ENCODE measurements at regions not wholly inside any gene's neighbourhood (a gene's known extent, or its start where the extent isn't known, plus 50 kb on each side); places are given as distances from the start of the nearest gene placed in this dataset.

GRCh38 chr3:168616915-168617314 is 521.2 kb upstream of the GOLIM4 start:
- no peak overlapping the region for H2AFZ ChIP-seq
- TF ChIP-seq EZH2 (IDR thresholded peaks at IDR 0.05; ENCODE audit: low read depth) (no peak), CTCF (conservative IDR thresholded peaks at IDR 0.05) (no peak)
- no peaks in the 10 kb centered on the region for H3K4me1 ChIP-seq (replicated peaks; ENCODE audit: insufficient read depth)
- H3K4me2 ChIP-seq, result no peak overlapping the region
- BruUV-seq (replicated peaks), result no TSS peak
- no peak overlapping the region for H3K4me3 ChIP-seq
- POLR2A ChIA-PET (ENCODE audit: unreplicated experiment), result no interaction called here
- H3K9me2 ChIP-seq (ENCODE audit: insufficient read depth), result no peaks in the 10 kb centered on the region
- no peaks in the 10 kb centered on the region for H3K36me3 ChIP-seq (ENCODE audit: low read depth)
- H3K79me2 ChIP-seq (ENCODE audit: low read depth), result no peaks in the 10 kb centered on the region
- no peaks in the 10 kb centered on the region for H4K20me1 ChIP-seq (ENCODE audit: insufficient read depth)
- no peaks in the 10 kb centered on the region for H3K27me3 ChIP-seq (ENCODE audit: insufficient read depth, low read depth)
- DNase-seq, result no peak
- intact Hi-C loops (cut with micrococcal nuclease; ENCODE audit: unreplicated experiment), result no loop called here
- H3K27ac ChIP-seq, result no peak overlapping the region
- no peaks in the 10 kb centered on the region for H3F3A ChIP-seq (ENCODE audit: insufficient read depth, low read depth)
- CTCF ChIA-PET, result no interaction called here
- no peaks in the 10 kb centered on the region for H3K9me3 ChIP-seq (ENCODE audit: insufficient read depth, low read depth)

GRCh38 chr3:168615493-168616020 is 519.8 kb upstream of the GOLIM4 start:
- no peak overlapping the region for H3K4me2 ChIP-seq
- POLR2A ChIA-PET (ENCODE audit: unreplicated experiment), result no interaction called here
- H3K27ac ChIP-seq, result no peak overlapping the region
- H4K20me1 ChIP-seq (ENCODE audit: insufficient read depth), result no peaks in the 10 kb centered on the region
- no peak overlapping the region for H3K4me3 ChIP-seq
- no peak for DNase-seq
- H3K79me2 ChIP-seq (ENCODE audit: low read depth), result no peaks in the 10 kb centered on the region
- H3K27me3 ChIP-seq (ENCODE audit: insufficient read depth, low read depth), result no peaks in the 10 kb centered on the region
- no TSS peak for BruUV-seq (replicated peaks)
- no peaks in the 10 kb centered on the region for H3F3A ChIP-seq (ENCODE audit: insufficient read depth, low read depth)
- no peaks in the 10 kb centered on the region for H3K4me1 ChIP-seq (replicated peaks; ENCODE audit: insufficient read depth)
- no peaks in the 10 kb centered on the region for H3K36me3 ChIP-seq (ENCODE audit: low read depth)
- CTCF ChIA-PET, result interaction anchor here (0.7 kb wide), 1 partner anchor 138 kb away, joined by 3 read pairs; no protein-coding TSS in a partner anchor
- no peaks in the 10 kb centered on the region for H3K9me3 ChIP-seq (ENCODE audit: insufficient read depth, low read depth)
- TF ChIP-seq EZH2 (IDR thresholded peaks at IDR 0.05; ENCODE audit: low read depth) (no peak), CTCF (conservative IDR thresholded peaks at IDR 0.05) (no peak)
- H2AFZ ChIP-seq, result no peak overlapping the region
- intact Hi-C loops (cut with micrococcal nuclease; ENCODE audit: unreplicated experiment), result no loop called here
- H3K9me2 ChIP-seq (ENCODE audit: insufficient read depth), result no peaks in the 10 kb centered on the region

GRCh38 chr3:168613151-168613550 is 517.4 kb upstream of the GOLIM4 start:
- BruUV-seq (replicated peaks), result no TSS peak
- ChIA-PET CTCF (interaction anchor here (0.6 kb wide), 1 partner anchor 565 kb away, joined by 3 read pairs; no protein-coding TSS in a partner anchor), POLR2A (ENCODE audit: unreplicated experiment) (no interaction called here)
- no peaks in the 10 kb centered on the region for H3K9me3 ChIP-seq (ENCODE audit: insufficient read depth, low read depth)
- no peaks in the 10 kb centered on the region for H3K27me3 ChIP-seq (ENCODE audit: insufficient read depth, low read depth)
- intact Hi-C loops (cut with micrococcal nuclease; ENCODE audit: unreplicated experiment), result no loop called here
- H3K79me2 ChIP-seq (ENCODE audit: low read depth), result no peaks in the 10 kb centered on the region
- no peaks in the 10 kb centered on the region for H3K4me1 ChIP-seq (replicated peaks; ENCODE audit: insufficient read depth)
- H3K4me2 ChIP-seq, result no peak overlapping the region
- H3K36me3 ChIP-seq (ENCODE audit: low read depth), result no peaks in the 10 kb centered on the region
- H3K27ac ChIP-seq, result no peak overlapping the region
- H3K9me2 ChIP-seq (ENCODE audit: insufficient read depth), result no peaks in the 10 kb centered on the region
- H4K20me1 ChIP-seq (ENCODE audit: insufficient read depth), result no peaks in the 10 kb centered on the region
- no peak overlapping the region for H3K4me3 ChIP-seq
- H3F3A ChIP-seq (ENCODE audit: insufficient read depth, low read depth), result no peaks in the 10 kb centered on the region
- no peak overlapping the region for H2AFZ ChIP-seq
- no peak for TF ChIP-seq CTCF (conservative IDR thresholded peaks at IDR 0.05)
- TF ChIP-seq EZH2 (IDR thresholded peaks at IDR 0.05; ENCODE audit: low read depth), result no peak
- no peak for DNase-seq

All from PC-9 (cell line).